NCI-H146 treated with DMSO at 0.1 percent for 48 hours (cell line): ENCODE measurements at regions not wholly inside any gene's neighbourhood (a gene's known extent, or its start where the extent isn't known, plus 50 kb on each side); places are given as distances from the start of the nearest gene placed in this dataset.
"Not testable (repeated sequence)": the region's sequence is repeated elsewhere in the genome, so short reads cannot be mapped to it uniquely, and the experiment has no call there.

Source experiments
- DNase-seq: peaks from one replicate; lab custom pipeline; 2025; ENCODE audit not compliant: unreplicated experiment; lab: John Stamatoyannopoulos, UW

- no peak for DNase-seq
Measured at GRCh38 chr22:25393121-25393805, 171.2 kb upstream of the GRK3 start.

GRCh38 chr22:25395468-25395867, 169.0 kb upstream of the GRK3 start:
- no peak for DNase-seq

- DNase-seq = no peak
Measured at GRCh38 chr22:25395915-25396314, 168.6 kb upstream of the GRK3 start.

GRCh38 chr22:25396615-25397200, 167.8 kb upstream of the GRK3 start:
- no peak for DNase-seq

GRCh38 chr22:25397616-25398015, 166.9 kb upstream of the GRK3 start:
- no peak for DNase-seq

- DNase-seq = not testable (repeated sequence)
Measured at GRCh38 chr22:25398591-25399062, 165.8 kb upstream of the GRK3 start.

- no peak for DNase-seq
Measured at GRCh38 chr22:25399649-25400151, 164.8 kb upstream of the GRK3 start.

GRCh38 chr22:25402160-25402500, 162.3 kb upstream of the GRK3 start:
- DNase-seq = no peak

GRCh38 chr22:25402501-25403283, 161.8 kb upstream of the GRK3 start:
- DNase-seq = no peak

- no peak for DNase-seq
Measured at GRCh38 chr22:25403284-25403810, 161.1 kb upstream of the GRK3 start.

GRCh38 chr22:25403811-25404471, 160.5 kb upstream of the GRK3 start:
- no peak for DNase-seq

GRCh38 chr22:25404556-25404927, 159.9 kb upstream of the GRK3 start:
- DNase-seq = no peak

GRCh38 chr22:25404928-25405816, 159.3 kb upstream of the GRK3 start:
- DNase-seq = no peak

GRCh38 chr22:25405841-25406509, 158.5 kb upstream of the GRK3 start:
- DNase-seq = no peak

- no peak for DNase-seq
Measured at GRCh38 chr22:25406510-25407210, 157.8 kb upstream of the GRK3 start.

GRCh38 chr22:25407226-25407858, 157.1 kb upstream of the GRK3 start:
- DNase-seq = no peak

- no peak for DNase-seq
Measured at GRCh38 chr22:25407859-25408229, 156.6 kb upstream of the GRK3 start.

- DNase-seq = no peak
Measured at GRCh38 chr22:25409240-25409639, 155.2 kb upstream of the GRK3 start.

GRCh38 chr22:25410849-25411248, 153.6 kb upstream of the GRK3 start:
- DNase-seq = no peak
